NB4 (cell line): ENCODE measurements at regions not wholly inside any gene's neighbourhood (a gene's known extent, or its start where the extent isn't known, plus 50 kb on each side); places are given as distances from the start of the nearest gene placed in this dataset.

ENCODE experiments used
- MYC ChIP-seq: IDR thresholded peaks from 2 replicates; pipeline ENCODE4 v1.6.1; 2011; ENCODE audit warnings: low read depth, low read length
- POLR2A ChIP-seq: IDR thresholded peaks from 2 replicates; pipeline ENCODE4 v1.6.1; 2011; ENCODE audit warnings: mild to moderate bottlenecking; ENCODE audit not compliant: insufficient read length; ENCODE audit errors: extremely low read depth
- TF ChIP-seq, protein P1 (sequence below): IDR thresholded peaks from one replicate; pipeline ENCODE4 v1.5.1; 2012; ENCODE audit warnings: low read depth, low read length
- TF ChIP-seq, protein P2 (sequence below): IDR thresholded peaks from 2 replicates; pipeline ENCODE4 v1.6.1; 2011; ENCODE audit warnings: low read depth, low read length

DNA sequence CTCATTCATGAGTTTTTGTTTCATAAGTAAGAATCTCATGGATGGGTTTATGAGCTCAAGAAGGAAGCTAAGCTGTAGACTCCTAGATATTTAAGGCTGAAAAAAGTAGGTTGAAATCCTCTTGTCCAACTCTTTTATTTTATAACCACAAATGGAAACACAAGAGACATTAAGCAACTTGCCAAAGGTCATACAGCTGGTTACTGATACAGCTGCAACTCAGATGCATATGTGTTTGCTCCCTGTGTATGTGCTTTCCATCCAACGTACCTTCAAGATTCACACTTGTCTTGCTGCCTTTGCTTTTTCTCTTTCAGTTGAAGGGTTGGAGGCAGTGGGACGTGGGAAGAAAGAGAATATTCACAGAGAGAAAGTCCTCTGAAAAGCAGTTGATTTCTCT is 153.5 kb upstream of the STMND1 start:
- TF ChIP-seq, protein P1, sequence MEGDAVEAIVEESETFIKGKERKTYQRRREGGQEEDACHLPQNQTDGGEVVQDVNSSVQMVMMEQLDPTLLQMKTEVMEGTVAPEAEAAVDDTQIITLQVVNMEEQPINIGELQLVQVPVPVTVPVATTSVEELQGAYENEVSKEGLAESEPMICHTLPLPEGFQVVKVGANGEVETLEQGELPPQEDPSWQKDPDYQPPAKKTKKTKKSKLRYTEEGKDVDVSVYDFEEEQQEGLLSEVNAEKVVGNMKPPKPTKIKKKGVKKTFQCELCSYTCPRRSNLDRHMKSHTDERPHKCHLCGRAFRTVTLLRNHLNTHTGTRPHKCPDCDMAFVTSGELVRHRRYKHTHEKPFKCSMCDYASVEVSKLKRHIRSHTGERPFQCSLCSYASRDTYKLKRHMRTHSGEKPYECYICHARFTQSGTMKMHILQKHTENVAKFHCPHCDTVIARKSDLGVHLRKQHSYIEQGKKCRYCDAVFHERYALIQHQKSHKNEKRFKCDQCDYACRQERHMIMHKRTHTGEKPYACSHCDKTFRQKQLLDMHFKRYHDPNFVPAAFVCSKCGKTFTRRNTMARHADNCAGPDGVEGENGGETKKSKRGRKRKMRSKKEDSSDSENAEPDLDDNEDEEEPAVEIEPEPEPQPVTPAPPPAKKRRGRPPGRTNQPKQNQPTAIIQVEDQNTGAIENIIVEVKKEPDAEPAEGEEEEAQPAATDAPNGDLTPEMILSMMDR: no peak
- TF ChIP-seq POLR2A (no peak), MYC (no peak)
- TF ChIP-seq, protein P2, sequence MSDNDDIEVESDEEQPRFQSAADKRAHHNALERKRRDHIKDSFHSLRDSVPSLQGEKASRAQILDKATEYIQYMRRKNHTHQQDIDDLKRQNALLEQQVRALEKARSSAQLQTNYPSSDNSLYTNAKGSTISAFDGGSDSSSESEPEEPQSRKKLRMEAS: no peak
